Trophoblast cell (in vitro differentiated cells and primary cell): ENCODE measurements at regions not wholly inside any gene's neighbourhood (a gene's known extent, or its start where the extent isn't known, plus 50 kb on each side); places are given as distances from the start of the nearest gene placed in this dataset.

Experiments used
- DNase-seq, 2 donors: peaks; one replicate each; pipeline ENCODE4 v3.0.0-alpha.2; 2016
- H2AFZ ChIP-seq: 2 replicates; pipeline ENCODE4 v1.6.1; 2013; ENCODE audit warnings: low read length, moderate library complexity, mild to moderate bottlenecking; ENCODE audit not compliant: insufficient read depth, poor library complexity
- H2AK5ac ChIP-seq: 2 replicates; pipeline ENCODE4 v1.6.1; 2013; ENCODE audit warnings: mild to moderate bottlenecking, low read length
- H2BK120ac ChIP-seq: 2 replicates; pipeline ENCODE4 v1.6.1; 2013; ENCODE audit warnings: low read length, mild to moderate bottlenecking, moderate library complexity; ENCODE audit not compliant: insufficient read depth, poor library complexity
- H2BK12ac ChIP-seq: 2 replicates; pipeline ENCODE4 v1.6.1; 2013; ENCODE audit warnings: mild to moderate bottlenecking, low read length, moderate library complexity
- H2BK5ac ChIP-seq: 2 replicates; pipeline ENCODE4 v1.6.1; 2013; ENCODE audit warnings: low read length, low read depth, moderate library complexity, mild to moderate bottlenecking; ENCODE audit not compliant: poor library complexity
- H3K14ac ChIP-seq: 2 replicates; pipeline ENCODE4 v1.6.1; 2013; ENCODE audit warnings: mild to moderate bottlenecking, low read length
- H3K18ac ChIP-seq: 2 replicates; pipeline ENCODE4 v1.6.1; 2013; ENCODE audit warnings: mild to moderate bottlenecking, low read length
- H3K23ac ChIP-seq: 2 replicates; pipeline ENCODE4 v1.6.1; 2013; ENCODE audit warnings: low read length
- H3K27ac ChIP-seq: 2 replicates; pipeline ENCODE4 v1.5.1; 2013; ENCODE audit warnings: low read depth, mild to moderate bottlenecking, inconsistent platforms, low read length, moderate library complexity
- H3K27me3 ChIP-seq: 2 replicates; pipeline ENCODE4 v1.6.1; 2013; ENCODE audit warnings: inconsistent platforms, mild to moderate bottlenecking, low read length, moderate library complexity; ENCODE audit not compliant: insufficient read depth
- H3K36me3 ChIP-seq, 2 experiments: 1 replicate in 1 of 2; 2 replicates in 1 of 2; pipeline ENCODE4 v1.6.1; 2013; ENCODE audit warnings: low read length in 2 of 2, mild to moderate bottlenecking in 2 of 2, moderate library complexity in 1 of 2; ENCODE audit not compliant: insufficient read depth in 2 of 2, control insufficient read depth in 1 of 2
- H3K4ac ChIP-seq: 2 replicates; pipeline ENCODE4 v1.6.1; 2013; ENCODE audit warnings: low read depth, mild to moderate bottlenecking, low read length, moderate library complexity
- H3K4me1 ChIP-seq, 2 experiments: 1 replicate in 1 of 2; 2 replicates in 1 of 2; pipeline ENCODE4 v1.6.1; 2013; ENCODE audit warnings: low read length in 2 of 2, mild to moderate bottlenecking in 2 of 2, moderate library complexity in 1 of 2; ENCODE audit not compliant: insufficient read depth in 2 of 2, control insufficient read depth in 1 of 2
- H3K4me2 ChIP-seq: 2 replicates; pipeline ENCODE4 v1.6.1; 2013; ENCODE audit warnings: inconsistent platforms, mild to moderate bottlenecking, low read length, moderate library complexity
- H3K4me3 ChIP-seq: 2 replicates; pipeline ENCODE4 v1.5.1; 2013; ENCODE audit warnings: mild to moderate bottlenecking, low read depth, low read length, inconsistent platforms
- H3K79me1 ChIP-seq: one replicate; pipeline ENCODE4 v1.6.1; 2013; ENCODE audit warnings: low read length
- H3K79me2 ChIP-seq: 2 replicates; pipeline ENCODE4 v1.6.1; 2013; ENCODE audit warnings: low read length, mild to moderate bottlenecking; ENCODE audit not compliant: control insufficient read depth, insufficient read depth, poor library complexity
- H3K9ac ChIP-seq: 2 replicates; pipeline ENCODE4 v1.6.1; 2013; ENCODE audit warnings: mild to moderate bottlenecking, low read length
- H3K9me3 ChIP-seq: 2 replicates; pipeline ENCODE4 v1.6.1; 2013; ENCODE audit warnings: low read depth, mild to moderate bottlenecking, control low read depth, inconsistent platforms, low read length; ENCODE audit not compliant: insufficient read depth
- H4K12ac ChIP-seq: 2 replicates; pipeline ENCODE4 v1.6.1; 2013; ENCODE audit warnings: low read depth, mild to moderate bottlenecking, low read length, moderate library complexity
- H4K8ac ChIP-seq: 2 replicates; pipeline ENCODE4 v1.6.1; 2013; ENCODE audit warnings: low read depth, mild to moderate bottlenecking, low read length, moderate library complexity
- H4K91ac ChIP-seq: one replicate; pipeline ENCODE4 v1.6.1; 2013; ENCODE audit warnings: low read depth, mild to moderate bottlenecking, low read length, moderate library complexity
- WGBS: extraction: QIAGEN DNeasy Blood & Tissue Kit; methylation state at CpG from one replicate; pipeline ENCODE4 v1.1.7; 2013; ENCODE audit warnings: missing lambda C conversion rate; ENCODE audit not compliant: insufficient read length, insufficient coverage; ENCODE audit errors: extremely low coverage; 5-methylcytosine and 5-hydroxymethylcytosine counted together

GRCh38 chr6:920512-920911 is 227.6 kb upstream of the EXOC2 start:
- no peak overlapping the region for H3K18ac ChIP-seq
- H3K4ac ChIP-seq = no peak overlapping the region
- no peak overlapping the region for H4K91ac ChIP-seq
- H3K27ac ChIP-seq = no peak overlapping the region
- H3K4me3 ChIP-seq = no peak overlapping the region
- H3K79me2 ChIP-seq = no peaks in the 10 kb centered on the region
- no peak overlapping the region for H3K14ac ChIP-seq
- no CpG with 5 or more reads among the region's 9 CpGs for WGBS
- no peak overlapping the region for H2BK5ac ChIP-seq
- no peak overlapping the region for H4K12ac ChIP-seq
- no peaks in the 10 kb centered on the region for H3K36me3 ChIP-seq
- H3K4me2 ChIP-seq = no peak overlapping the region
- no peak overlapping the region for H2AFZ ChIP-seq
- no peak overlapping the region for H3K9ac ChIP-seq
- H3K4me1 ChIP-seq = no peaks in the 10 kb centered on the region
- H3K27me3 ChIP-seq = no peaks in the 10 kb centered on the region
- no peak overlapping the region for H2BK120ac ChIP-seq
- H3K9me3 ChIP-seq = peaks cover 33% of the 10 kb centered on the region
- no peaks in the 10 kb centered on the region for H3K79me1 ChIP-seq
- H2AK5ac ChIP-seq = no peak overlapping the region
- H3K23ac ChIP-seq = no peak overlapping the region
- no peak for DNase-seq
- no peak overlapping the region for H4K8ac ChIP-seq
- H2BK12ac ChIP-seq = no peak overlapping the region

- Histone ChIP-seq H3K79me2 (no peaks in the 10 kb centered on the region), H3K9me3 (peaks cover 33% of the 10 kb centered on the region), H3K36me3 (no peaks in the 10 kb centered on the region), H2AFZ (no peak overlapping the region), H3K27ac (no peak overlapping the region), H3K4me2 (no peak overlapping the region), H3K9ac (no peak overlapping the region), H2BK5ac (no peak overlapping the region), H3K4me1 (no peaks in the 10 kb centered on the region), H3K14ac (no peak overlapping the region), H3K4me3 (no peak overlapping the region), H3K27me3 (no peaks in the 10 kb centered on the region), H2AK5ac (no peak overlapping the region), H3K23ac (no peak overlapping the region), H4K12ac (no peak overlapping the region), H4K8ac (no peak overlapping the region), H3K79me1 (no peaks in the 10 kb centered on the region), H4K91ac (no peak overlapping the region), H2BK12ac (no peak overlapping the region), H3K4ac (no peak overlapping the region), H2BK120ac (no peak overlapping the region), H3K18ac (no peak overlapping the region)
- no CpG with 5 or more reads among the region's 1 CpG for WGBS
- DNase-seq = no peak
Measured at GRCh38 chr6:919500-919899, 226.6 kb upstream of the EXOC2 start.

- no peaks in the 10 kb centered on the region for H3K27me3 ChIP-seq
- H3K23ac ChIP-seq = no peak overlapping the region
- no peak overlapping the region for H3K18ac ChIP-seq
- H3K4me1 ChIP-seq = no peaks in the 10 kb centered on the region
- H2AK5ac ChIP-seq = no peak overlapping the region
- H3K36me3 ChIP-seq = no peaks in the 10 kb centered on the region
- WGBS = no CpG with 5 or more reads among the region's 3 CpGs
- no peak for DNase-seq
- no peak overlapping the region for H3K4me2 ChIP-seq
- H3K27ac ChIP-seq = no peak overlapping the region
- H3K9me3 ChIP-seq = peaks cover 27% of the 10 kb centered on the region
- no peak overlapping the region for H3K4ac ChIP-seq
- no peaks in the 10 kb centered on the region for H3K79me2 ChIP-seq
- H2BK12ac ChIP-seq = no peak overlapping the region
- no peak overlapping the region for H2AFZ ChIP-seq
- no peak overlapping the region for H4K91ac ChIP-seq
- H4K8ac ChIP-seq = no peak overlapping the region
- no peak overlapping the region for H2BK5ac ChIP-seq
- no peak overlapping the region for H2BK120ac ChIP-seq
- H3K4me3 ChIP-seq = no peak overlapping the region
- H3K79me1 ChIP-seq = no peaks in the 10 kb centered on the region
- no peak overlapping the region for H3K9ac ChIP-seq
- H4K12ac ChIP-seq = no peak overlapping the region
- no peak overlapping the region for H3K14ac ChIP-seq
Measured at GRCh38 chr6:917939-918338, 225.0 kb upstream of the EXOC2 start.

GRCh38 chr6:917296-917695 is 224.4 kb upstream of the EXOC2 start:
- H3K79me2 ChIP-seq = no peaks in the 10 kb centered on the region
- H2BK120ac ChIP-seq = no peak overlapping the region
- H2BK12ac ChIP-seq = no peak overlapping the region
- H2AK5ac ChIP-seq = no peak overlapping the region
- no peaks in the 10 kb centered on the region for H3K36me3 ChIP-seq
- no peak overlapping the region for H3K4me2 ChIP-seq
- H2AFZ ChIP-seq = no peak overlapping the region
- DNase-seq = no peak
- no peak overlapping the region for H3K27ac ChIP-seq
- H4K12ac ChIP-seq = no peak overlapping the region
- no peak overlapping the region for H3K23ac ChIP-seq
- no peak overlapping the region for H2BK5ac ChIP-seq
- H3K14ac ChIP-seq = no peak overlapping the region
- H3K18ac ChIP-seq = no peak overlapping the region
- no CpG with 5 or more reads among the region's 2 CpGs for WGBS
- H3K79me1 ChIP-seq = no peaks in the 10 kb centered on the region
- no peak overlapping the region for H3K9ac ChIP-seq
- H3K4me1 ChIP-seq = no peaks in the 10 kb centered on the region
- H3K9me3 ChIP-seq = peaks cover 23% of the 10 kb centered on the region
- no peak overlapping the region for H3K4ac ChIP-seq
- no peak overlapping the region for H4K8ac ChIP-seq
- no peak overlapping the region for H3K4me3 ChIP-seq
- H3K27me3 ChIP-seq = no peaks in the 10 kb centered on the region
- no peak overlapping the region for H4K91ac ChIP-seq
